Right lobe of liver (tissue), 6 donors: ENCODE measurements at regions not wholly inside any gene's neighbourhood (a gene's known extent, or its start where the extent isn't known, plus 50 kb on each side); places are given as distances from the start of the nearest gene placed in this dataset.

Experiments
- ATAC-seq, 4 donors: fragments of 200-7000 bp; cut with Tn5 transposase; one replicate each; pipeline ENCODE4 v1.9.1; 2020; ENCODE audit warnings: mild to moderate bottlenecking in 4 of 4, moderate library complexity in 4 of 4
- DNase-seq, 3 donors: peaks; one replicate each; pipeline ENCODE4 v3.0.0-alpha.2; 2020
- H3K27ac ChIP-seq, 3 donors: fragments of 200-600 bp; one replicate each; pipeline ENCODE4 v1.8.0; 2022
- H3K27me3 ChIP-seq, 2 donors: fragments of 200-600 bp; one replicate each; pipeline ENCODE4 v1.8.0; 2022
- H3K36me3 ChIP-seq, 4 donors: fragments of 200-600 bp; sonication (generic) in 1 of 4; one replicate each; pipeline versions ENCODE4 v1.5.1 to v1.8.0; 2017 to 2022; ENCODE audit warnings: control low read depth in 1 of 4
- H3K4me1 ChIP-seq, 4 donors: fragments of 200-600 bp; sonication (generic) in 1 of 4; one replicate each; pipeline versions ENCODE4 v1.5.1 to v1.8.0; 2017 to 2022; ENCODE audit warnings: control low read depth in 1 of 4
- H3K4me3 ChIP-seq, 3 donors: fragments of 200-600 bp; one replicate each; pipeline ENCODE4 v1.8.0; 2022
- H3K9me3 ChIP-seq, 4 donors: fragments of 200-600 bp; sonication (generic) in 1 of 4; one replicate each; pipeline versions ENCODE4 v1.5.1 to v1.8.0; 2017 to 2022; ENCODE audit warnings: control low read depth in 1 of 4
- POLR2A ChIP-seq: fragments of 450-650 bp; IDR thresholded peaks from one replicate; pipeline ENCODE4 v1.6.1; 2017; ENCODE audit warnings: antibody characterized with exemption, mild to moderate bottlenecking
- WGBS: methylation state at CpG from one replicate; pipeline ENCODE4 v1.1.6; 2018; ENCODE audit warnings: low coverage, low lambda C conversion rate; ENCODE audit not compliant: insufficient coverage; ENCODE audit errors: missing lambda C conversion rate; 5-methylcytosine and 5-hydroxymethylcytosine counted together
- intact Hi-C, 2 donors: fragments of 100-400 bp; cut with DNase I; formaldehyde crosslinking; loops; one replicate each; pipeline versions ENCODE4 v1.11.2 to v1.14.1; 2022
- TF ChIP-seq, protein P1 (sequence below), 4 donors: fragments of 200-600 bp in 3 of 4; fragments of 450-650 bp in 1 of 4; IDR thresholded peaks; one replicate each; pipeline versions ENCODE4 v1.5.1 to v1.8.0; 2016 to 2022; ENCODE audit warnings: antibody characterized with exemption in 4 of 4, mild to moderate bottlenecking in 2 of 4
- donor health status: DM: no; HTN: yes; CAD: no.
- donor health status: DM: no; HTN: no; CAD: no.
- donor health status: DM: no; HTN: no; CAD: no.
- donor health status: DM: no; HTN: yes; CAD: no.
- donor health status: DM: no; HTN: yes; CAD: no.

- ATAC-seq (no peak), DNase-seq (no peak)
- TF ChIP-seq, protein P1, sequence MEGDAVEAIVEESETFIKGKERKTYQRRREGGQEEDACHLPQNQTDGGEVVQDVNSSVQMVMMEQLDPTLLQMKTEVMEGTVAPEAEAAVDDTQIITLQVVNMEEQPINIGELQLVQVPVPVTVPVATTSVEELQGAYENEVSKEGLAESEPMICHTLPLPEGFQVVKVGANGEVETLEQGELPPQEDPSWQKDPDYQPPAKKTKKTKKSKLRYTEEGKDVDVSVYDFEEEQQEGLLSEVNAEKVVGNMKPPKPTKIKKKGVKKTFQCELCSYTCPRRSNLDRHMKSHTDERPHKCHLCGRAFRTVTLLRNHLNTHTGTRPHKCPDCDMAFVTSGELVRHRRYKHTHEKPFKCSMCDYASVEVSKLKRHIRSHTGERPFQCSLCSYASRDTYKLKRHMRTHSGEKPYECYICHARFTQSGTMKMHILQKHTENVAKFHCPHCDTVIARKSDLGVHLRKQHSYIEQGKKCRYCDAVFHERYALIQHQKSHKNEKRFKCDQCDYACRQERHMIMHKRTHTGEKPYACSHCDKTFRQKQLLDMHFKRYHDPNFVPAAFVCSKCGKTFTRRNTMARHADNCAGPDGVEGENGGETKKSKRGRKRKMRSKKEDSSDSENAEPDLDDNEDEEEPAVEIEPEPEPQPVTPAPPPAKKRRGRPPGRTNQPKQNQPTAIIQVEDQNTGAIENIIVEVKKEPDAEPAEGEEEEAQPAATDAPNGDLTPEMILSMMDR (IDR thresholded peaks at IDR 0.05) = no peak
- no peak for TF ChIP-seq POLR2A
- H3K9me3 ChIP-seq = no peaks in the 10 kb centered on the region
- no peaks in the 10 kb centered on the region for H3K4me1 ChIP-seq
- H3K4me3 ChIP-seq = no peak overlapping the region
- WGBS = 69% methylated on average over 1 of the region's 1 CpG
- H3K36me3 ChIP-seq = no peaks in the 10 kb centered on the region
- H3K27ac ChIP-seq = no peak overlapping the region
- intact Hi-C loops = no loop called here
- no peaks in the 10 kb centered on the region for H3K27me3 ChIP-seq
Observed at GRCh38 chr3:107100137-107100536, 277.1 kb upstream of the CCDC54 start.

DNA sequence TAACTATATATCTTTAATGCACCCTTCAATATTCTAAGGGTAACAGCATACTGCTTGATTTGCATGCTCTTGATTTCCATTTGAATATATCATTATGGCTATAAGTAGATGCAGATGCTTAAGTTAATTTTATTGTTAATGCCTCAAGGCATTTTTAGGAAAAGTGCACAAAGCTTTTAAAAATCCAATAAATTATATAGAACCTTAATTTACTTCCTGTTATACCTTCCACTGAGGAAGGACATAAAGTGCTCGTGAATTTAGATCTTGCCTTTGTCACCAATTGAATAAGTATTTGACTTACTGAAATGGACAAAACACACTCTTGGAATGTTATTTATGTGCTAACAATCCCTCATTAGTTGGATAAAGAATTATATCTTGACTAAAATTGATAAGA, 276.7 kb upstream of the CCDC54 start:
- H3K9me3 ChIP-seq = no peaks in the 10 kb centered on the region
- intact Hi-C loops = no loop called here
- no peak for TF ChIP-seq POLR2A
- TF ChIP-seq, protein P1 (IDR thresholded peaks at IDR 0.05) = no peak
- no peak overlapping the region for H3K4me3 ChIP-seq
- no peaks in the 10 kb centered on the region for H3K36me3 ChIP-seq
- H3K4me1 ChIP-seq = no peaks in the 10 kb centered on the region
- no peak overlapping the region for H3K27ac ChIP-seq
- DNase-seq (no peak), ATAC-seq (no peak)
- H3K27me3 ChIP-seq = no peaks in the 10 kb centered on the region
- 60% methylated on average over 1 of the region's 1 CpG for WGBS

GRCh38 chr3:107103786-107104185, 273.5 kb upstream of the CCDC54 start:
- intact Hi-C loops = no loop called here
- no peak for DNase-seq
- no peaks in the 10 kb centered on the region for H3K4me1 ChIP-seq
- no peak for ATAC-seq
- no peak overlapping the region for H3K4me3 ChIP-seq
- no peaks in the 10 kb centered on the region for H3K9me3 ChIP-seq
- H3K27ac ChIP-seq = no peak overlapping the region
- H3K27me3 ChIP-seq = no peaks in the 10 kb centered on the region
- TF ChIP-seq, protein P1 (IDR thresholded peaks at IDR 0.05) = no peak
- TF ChIP-seq POLR2A = no peak
- WGBS = no CpG with 5 or more reads among the region's 2 CpGs
- no peaks in the 10 kb centered on the region for H3K36me3 ChIP-seq

- no peak overlapping the region for H3K4me3 ChIP-seq
- no peaks in the 10 kb centered on the region for H3K36me3 ChIP-seq
- H3K27ac ChIP-seq = no peak overlapping the region
- no peaks in the 10 kb centered on the region for H3K9me3 ChIP-seq
- intact Hi-C loops = no loop called here
- DNase-seq (no peak), ATAC-seq (no peak)
- TF ChIP-seq, protein P1 (IDR thresholded peaks at IDR 0.05) = no peak
- TF ChIP-seq POLR2A = no peak
- no peaks in the 10 kb centered on the region for H3K4me1 ChIP-seq
- H3K27me3 ChIP-seq = no peaks in the 10 kb centered on the region
- WGBS = 71% methylated on average over 7 of the region's 7 CpGs
Observed at GRCh38 chr3:107106316-107106715, 270.9 kb upstream of the CCDC54 start.

GRCh38 chr3:107106907-107107306, 270.3 kb upstream of the CCDC54 start:
- WGBS = 65% methylated on average over 3 of the region's 8 CpGs

More at GRCh38 chr3:107106907-107107306, 270.3 kb upstream of the CCDC54 start:
- TF ChIP-seq, protein P1 (IDR thresholded peaks at IDR 0.05) = no peak
- no peak for TF ChIP-seq POLR2A
- Histone ChIP-seq H3K27me3 (no peaks in the 10 kb centered on the region), H3K36me3 (no peaks in the 10 kb centered on the region), H3K4me3 (no peak overlapping the region), H3K4me1 (no peaks in the 10 kb centered on the region), H3K27ac (no peak overlapping the region), H3K9me3 (no peaks in the 10 kb centered on the region)
- no peak for DNase-seq
- no peak for ATAC-seq
- intact Hi-C loops = no loop called here
